Spleen (tissue), 11 donors: ENCODE measurements at regions not wholly inside any gene's neighbourhood (a gene's known extent, or its start where the extent isn't known, plus 50 kb on each side); places are given as distances from the start of the nearest gene placed in this dataset.

Source experiments
- DNase-seq: peaks from one replicate; pipeline ENCODE4 v3.0.0-alpha.2; 2020
- H3K27ac ChIP-seq, 8 donors: fragments of 200-600 bp; sonication (generic) in 7 of 8; 1 replicate in 4 of 8; 2 replicates in 4 of 8; pipeline versions ENCODE4 v1.5.0 to v1.8.0; 2016 to 2021; ENCODE audit warnings: inconsistent platforms in 4 of 8, mild to moderate bottlenecking in 4 of 8, moderate library complexity in 1 of 8
- H3K27me3 ChIP-seq, 7 donors: fragments of 200-600 bp; sonication (generic) in 6 of 7; replicated peaks in 1 of 7; 1 replicate in 4 of 7; 2 replicates in 3 of 7; pipeline versions ENCODE4 v1.5.0 to v1.8.0; 2016 to 2021; ENCODE audit warnings: inconsistent platforms in 3 of 7, mild to moderate bottlenecking in 1 of 7
- H3K36me3 ChIP-seq, 6 donors: fragments of 200-600 bp; sonication (generic) in 5 of 6; 1 replicate in 4 of 6; 2 replicates in 2 of 6; pipeline versions ENCODE4 v1.5.0 to v1.8.0; 2016 to 2021; ENCODE audit warnings: inconsistent platforms in 2 of 6
- H3K4me1 ChIP-seq, 6 donors: fragments of 200-600 bp; sonication (generic) in 5 of 6; 1 replicate in 3 of 6; 2 replicates in 3 of 6; pipeline versions ENCODE4 v1.5.0 to v1.8.0; 2016 to 2021; ENCODE audit warnings: inconsistent platforms in 3 of 6
- H3K4me3 ChIP-seq, 8 donors: fragments of 200-600 bp; sonication (generic) in 7 of 8; 1 replicate in 4 of 8; 2 replicates in 4 of 8; pipeline versions ENCODE4 v1.5.0 to v1.8.0; 2016 to 2021; ENCODE audit warnings: inconsistent platforms in 4 of 8, mild to moderate bottlenecking in 4 of 8, moderate library complexity in 2 of 8
- H3K9me3 ChIP-seq, 8 donors: fragments of 200-600 bp; sonication (generic) in 7 of 8; 1 replicate in 4 of 8; 2 replicates in 4 of 8; pipeline versions ENCODE4 v1.5.0 to v1.8.0; 2016 to 2021; ENCODE audit warnings: inconsistent platforms in 4 of 8
- POLR2A ChIP-seq, 3 donors: fragments of 450-650 bp; IDR thresholded peaks; one replicate each; pipeline ENCODE4 v1.5.1; 2017; ENCODE audit warnings: antibody characterized with exemption in 3 of 3, mild to moderate bottlenecking in 1 of 3
- POLR2AphosphoS5 ChIP-seq, 3 donors: sonication (generic); formaldehyde crosslinking; IDR thresholded peaks; one replicate each; pipeline ENCODE4 v1.5.1; 2017; ENCODE audit warnings: antibody characterized with exemption in 3 of 3
- WGBS, 5 donors: extraction: QIAGEN DNeasy Blood & Tissue Kit in 3 of 5; methylation state at CpG; one replicate each; pipeline versions ENCODE4 v1.1.5 to v1.1.7; 2013 to 2018; 5-methylcytosine and 5-hydroxymethylcytosine counted together
- intact Hi-C: fragments of 100-400 bp; cut with DNase I; formaldehyde crosslinking; loops from one replicate; pipeline ENCODE4 v1.15.0; 2023; ENCODE audit warnings: low total_unique reads
- TF ChIP-seq, protein P1 (sequence below), 11 experiments: fragments of 200-600 bp in 7 of 11; fragments of 450-650 bp in 4 of 11; sonication (generic) in 4 of 11; IDR thresholded peaks in 8 of 11; conservative IDR thresholded peaks in 3 of 11; 1 replicate in 7 of 11; 2 replicates in 4 of 11; pipeline versions ENCODE4 v1.4.0 to v1.8.0; 2016 to 2021; ENCODE audit warnings: antibody characterized with exemption in 11 of 11, inconsistent platforms in 4 of 11, mild to moderate bottlenecking in 1 of 11
- donor health status: healthy with polysubstance abuse.
- donor health status: DM: no; HTN: no; CAD: no; lungs with moderate emphysema.
- donor health status: DM: no; HTN: no; CAD: no.
- donor health status: Bipolar disorder and iron deficiency.
- donor health status: healthy.
- donor health status: DM: no; HTN: no; CAD: no.
- donor health status: DM: yes; HTN: yes; CAD: no.

DNA sequence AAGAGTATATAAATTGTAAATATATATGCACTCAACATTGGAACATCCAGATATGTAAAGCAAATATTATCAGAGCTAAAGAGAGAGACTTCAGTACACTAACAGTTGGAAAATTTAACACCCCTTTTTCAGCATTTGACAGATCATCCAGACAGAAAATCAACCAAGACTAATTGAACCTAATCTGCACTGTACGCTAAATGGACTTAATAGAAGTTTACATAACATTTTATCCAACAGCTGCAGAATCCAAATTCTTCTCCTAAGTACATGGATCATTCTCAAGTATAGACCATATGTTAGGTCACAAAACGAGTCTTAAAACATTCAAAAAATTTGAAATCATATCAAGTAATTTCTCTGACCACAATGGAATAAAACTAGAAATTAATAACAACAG, 229.1 kb upstream of the CLEC14A start:
- DNase-seq: no peak
- H3K36me3 ChIP-seq: no peaks in the 10 kb centered on the region
- no peak overlapping the region for H3K27ac ChIP-seq
- H3K9me3 ChIP-seq: peaks cover 0 to 25% (median 6%) of the 10 kb centered on the region in 8 donors
- TF ChIP-seq, protein P1, sequence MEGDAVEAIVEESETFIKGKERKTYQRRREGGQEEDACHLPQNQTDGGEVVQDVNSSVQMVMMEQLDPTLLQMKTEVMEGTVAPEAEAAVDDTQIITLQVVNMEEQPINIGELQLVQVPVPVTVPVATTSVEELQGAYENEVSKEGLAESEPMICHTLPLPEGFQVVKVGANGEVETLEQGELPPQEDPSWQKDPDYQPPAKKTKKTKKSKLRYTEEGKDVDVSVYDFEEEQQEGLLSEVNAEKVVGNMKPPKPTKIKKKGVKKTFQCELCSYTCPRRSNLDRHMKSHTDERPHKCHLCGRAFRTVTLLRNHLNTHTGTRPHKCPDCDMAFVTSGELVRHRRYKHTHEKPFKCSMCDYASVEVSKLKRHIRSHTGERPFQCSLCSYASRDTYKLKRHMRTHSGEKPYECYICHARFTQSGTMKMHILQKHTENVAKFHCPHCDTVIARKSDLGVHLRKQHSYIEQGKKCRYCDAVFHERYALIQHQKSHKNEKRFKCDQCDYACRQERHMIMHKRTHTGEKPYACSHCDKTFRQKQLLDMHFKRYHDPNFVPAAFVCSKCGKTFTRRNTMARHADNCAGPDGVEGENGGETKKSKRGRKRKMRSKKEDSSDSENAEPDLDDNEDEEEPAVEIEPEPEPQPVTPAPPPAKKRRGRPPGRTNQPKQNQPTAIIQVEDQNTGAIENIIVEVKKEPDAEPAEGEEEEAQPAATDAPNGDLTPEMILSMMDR (IDR thresholded peaks at IDR 0.05 in 8 of 11, conservative IDR thresholded peaks at IDR 0.05 in 3 of 11): no peak
- no peak for TF ChIP-seq POLR2AphosphoS5 (IDR thresholded peaks at IDR 0.05)
- no peak for TF ChIP-seq POLR2A (IDR thresholded peaks at IDR 0.05)
- H3K4me1 ChIP-seq: no peaks in the 10 kb centered on the region
- intact Hi-C loops: no loop called here
- 74 to 80% (median 75%) methylated on average over 2 of the region's 2 CpGs for WGBS, 5 donors
- no peaks in the 10 kb centered on the region for H3K27me3 ChIP-seq
- no peak overlapping the region for H3K4me3 ChIP-seq

DNA sequence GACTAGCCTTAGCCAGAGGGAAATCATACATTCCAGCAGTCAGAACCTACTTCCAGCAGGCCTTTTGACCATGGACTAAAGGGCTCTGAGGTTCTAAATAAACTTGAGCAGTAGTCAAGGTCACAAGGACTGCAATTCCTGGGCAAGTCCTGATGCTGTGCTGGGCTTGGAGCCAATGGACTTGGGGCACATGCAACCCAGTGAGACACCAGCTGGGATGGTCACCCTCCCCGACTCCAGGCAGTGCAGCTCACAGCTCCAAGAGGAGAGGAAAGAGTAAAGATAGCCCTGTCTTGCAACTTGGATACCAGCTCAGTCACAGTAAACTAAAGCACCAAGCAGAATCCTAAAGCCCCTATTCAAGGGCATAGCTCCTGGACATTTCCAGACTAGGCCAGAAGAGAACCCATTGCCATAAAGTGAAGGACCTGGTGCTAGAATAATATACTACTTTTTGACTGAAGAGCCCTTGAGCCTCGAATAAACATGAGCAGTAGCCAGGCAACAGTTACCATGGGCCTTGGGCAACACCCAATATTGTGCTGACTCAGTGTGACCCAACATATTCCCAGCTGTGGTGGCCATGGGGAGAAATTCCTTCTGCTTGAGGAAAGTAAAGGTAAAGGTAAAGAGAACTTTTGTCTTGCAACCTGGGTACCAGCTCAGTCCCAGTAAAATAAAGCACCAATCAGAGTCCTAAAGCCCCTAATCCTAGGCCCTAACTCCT, 226.2 kb upstream of the CLEC14A start:
- DNase-seq: no peak
- H3K4me1 ChIP-seq: no peaks in the 10 kb centered on the region

DNA sequence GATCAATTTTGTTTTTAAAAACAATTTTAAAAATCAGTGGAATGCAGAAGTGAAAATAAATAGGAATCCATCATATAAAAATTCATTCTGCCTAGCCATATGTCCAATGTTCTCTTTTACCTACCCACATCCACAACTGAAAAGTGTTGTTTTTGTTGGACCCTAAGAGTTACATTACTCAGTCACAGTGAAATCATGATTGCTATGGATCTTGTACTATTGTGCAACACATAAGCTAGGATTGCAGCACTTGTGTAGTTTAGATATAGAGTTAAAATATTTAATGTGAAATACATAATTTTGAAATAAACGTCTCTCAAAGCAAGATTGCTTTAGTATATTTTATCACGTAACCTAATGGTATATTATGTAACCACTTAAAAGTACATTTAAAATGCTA, 213.3 kb upstream of the CLEC14A start:
- DNase-seq: no peak

More for the DNA sequence above, 226.2 kb upstream of the CLEC14A start:
- WGBS, 5 donors: 29 to 72% (median 58%) methylated on average over 1 to 2 of the region's 2 CpGs
- Histone ChIP-seq H3K27ac (no peak overlapping the region), H3K9me3 (peaks cover 0 to 46% (median 23%) of the 10 kb centered on the region in 8 donors), H3K4me3 (no peak overlapping the region), H3K36me3 (no peaks in the 10 kb centered on the region), H3K27me3 (no peaks in the 10 kb centered on the region)
- TF ChIP-seq, protein P1 (IDR thresholded peaks at IDR 0.05 in 8 of 11, conservative IDR thresholded peaks at IDR 0.05 in 3 of 11): no peak
- TF ChIP-seq POLR2AphosphoS5 (IDR thresholded peaks at IDR 0.05) (no peak), POLR2A (IDR thresholded peaks at IDR 0.05) (no peak)
- intact Hi-C loops: no loop called here

DNA sequence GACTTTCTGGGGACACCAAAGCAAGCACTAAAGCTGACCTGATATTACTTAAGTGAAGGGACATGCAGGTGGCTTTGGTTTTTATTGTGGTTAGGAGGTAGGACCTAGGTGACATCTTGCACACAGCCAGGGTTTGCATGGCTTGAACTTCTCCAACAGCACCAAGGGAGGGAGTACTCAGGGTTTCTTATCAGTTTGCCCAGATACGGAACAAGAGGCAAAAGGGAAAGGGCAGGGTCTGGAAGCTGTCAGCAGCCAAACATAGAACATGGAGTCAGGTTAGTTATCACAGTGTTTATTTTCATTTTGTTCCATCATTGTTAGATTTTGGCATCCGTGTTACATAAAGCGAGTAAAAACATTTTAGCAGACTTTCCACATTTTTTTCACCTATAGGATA, 186.3 kb upstream of the CLEC14A start:
- H3K9me3 ChIP-seq: peaks cover 0 to 42% (median 31%) of the 10 kb centered on the region in 8 donors
- no peaks in the 10 kb centered on the region for H3K36me3 ChIP-seq
- WGBS, 5 donors: 20 to 44% (median 24%) methylated on average over 3 of the region's 3 CpGs
- no peaks in the 10 kb centered on the region for H3K4me1 ChIP-seq
- DNase-seq: no peak
- H3K4me3 ChIP-seq: no peak overlapping the region
- no peak overlapping the region for H3K27ac ChIP-seq
- peak in 1 of 3 donors; percentile 46 for TF ChIP-seq POLR2AphosphoS5 (IDR thresholded peaks at IDR 0.05)
- TF ChIP-seq, protein P1 (IDR thresholded peaks at IDR 0.05 in 8 of 11, conservative IDR thresholded peaks at IDR 0.05 in 3 of 11): no peak
- no peak for TF ChIP-seq POLR2A (IDR thresholded peaks at IDR 0.05)
- H3K27me3 ChIP-seq: no peaks in the 10 kb centered on the region
- intact Hi-C loops: no loop called here

More for the DNA sequence above, 213.3 kb upstream of the CLEC14A start:
- Histone ChIP-seq H3K27me3 (no peaks in the 10 kb centered on the region), H3K4me1 (no peaks in the 10 kb centered on the region), H3K4me3 (no peak overlapping the region), H3K9me3 (peaks cover 0 to 15% (median 0%) of the 10 kb centered on the region in 8 donors), H3K27ac (no peak overlapping the region), H3K36me3 (no peaks in the 10 kb centered on the region)
- 84 to 93% (median 88%) methylated on average over 2 of the region's 2 CpGs for WGBS, 5 donors
- TF ChIP-seq, protein P1 (IDR thresholded peaks at IDR 0.05 in 8 of 11, conservative IDR thresholded peaks at IDR 0.05 in 3 of 11): no peak
- TF ChIP-seq POLR2AphosphoS5 (IDR thresholded peaks at IDR 0.05) (no peak), POLR2A (IDR thresholded peaks at IDR 0.05) (no peak)
- intact Hi-C loops: no loop called here
